Urothelium cell line (cell line): ENCODE measurements at regions not wholly inside any gene's neighbourhood (a gene's known extent, or its start where the extent isn't known, plus 50 kb on each side); places are given as distances from the start of the nearest gene placed in this dataset.
"Not testable (repeated sequence)": the region's sequence is repeated elsewhere in the genome, so short reads cannot be mapped to it uniquely, and the experiment has no call there.

Experiments
- DNase-seq: peaks from one replicate; pipeline ENCODE4 v3.0.0; 2011; ENCODE audit warnings: low spot score, mixed read lengths
- FAIRE-seq: peaks from 2 replicates; lab custom pipeline; 2011; peaks lifted over from hg19 to GRCh38; lab: Jason Lieb, UNC

- DNase-seq: no peak
- FAIRE-seq: no peak
Observed at GRCh38 chr2:212791569-212791968, 253.0 kb upstream of the ERBB4 start.

DNA sequence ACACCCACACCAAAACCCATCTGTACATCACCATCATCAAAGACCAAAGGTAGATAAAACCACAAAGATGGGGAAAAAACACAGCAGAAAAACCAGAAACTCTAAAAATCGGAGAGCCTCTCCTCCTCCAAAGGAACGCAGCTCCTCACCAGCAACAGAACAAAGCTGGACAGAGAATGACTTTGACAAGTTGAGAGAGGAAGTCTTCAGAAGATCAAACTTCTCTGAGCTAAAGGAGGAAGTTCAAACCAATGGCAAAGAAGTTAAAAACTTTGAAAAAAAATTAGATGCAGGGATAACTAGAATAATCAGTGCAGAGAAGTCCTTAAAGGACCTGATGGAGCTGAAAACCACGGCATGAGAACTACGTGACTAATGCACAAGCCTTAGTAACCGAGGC is 247.5 kb upstream of the ERBB4 start:
- not testable (repeated sequence) for FAIRE-seq

DNA sequence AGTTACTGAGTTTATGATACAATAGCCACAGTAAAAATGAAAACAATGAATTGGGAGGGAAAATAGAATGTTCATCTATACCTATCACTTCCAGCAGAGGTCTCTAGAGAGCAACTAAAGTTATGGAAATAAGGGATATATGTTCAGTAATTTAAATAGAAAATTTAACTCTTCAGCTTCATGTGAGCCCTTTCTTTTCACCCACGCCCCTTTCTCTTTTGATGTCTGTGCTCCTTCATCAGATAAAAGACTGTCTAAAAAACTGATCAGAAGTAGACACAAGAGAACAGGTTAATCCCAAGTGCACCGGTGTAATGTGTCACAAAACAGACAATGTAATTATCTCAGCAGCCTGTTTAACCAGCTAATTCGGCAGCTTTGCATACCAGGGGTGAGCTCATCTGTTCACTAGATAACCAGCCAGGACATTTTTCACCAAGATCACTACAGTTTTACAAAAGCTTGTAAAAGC is 238.5 kb upstream of the ERBB4 start:
- DNase-seq (peak; percentile 14), FAIRE-seq (no peak)

More for the DNA sequence above, 247.5 kb upstream of the ERBB4 start:
- DNase-seq: not testable (repeated sequence)

DNA sequence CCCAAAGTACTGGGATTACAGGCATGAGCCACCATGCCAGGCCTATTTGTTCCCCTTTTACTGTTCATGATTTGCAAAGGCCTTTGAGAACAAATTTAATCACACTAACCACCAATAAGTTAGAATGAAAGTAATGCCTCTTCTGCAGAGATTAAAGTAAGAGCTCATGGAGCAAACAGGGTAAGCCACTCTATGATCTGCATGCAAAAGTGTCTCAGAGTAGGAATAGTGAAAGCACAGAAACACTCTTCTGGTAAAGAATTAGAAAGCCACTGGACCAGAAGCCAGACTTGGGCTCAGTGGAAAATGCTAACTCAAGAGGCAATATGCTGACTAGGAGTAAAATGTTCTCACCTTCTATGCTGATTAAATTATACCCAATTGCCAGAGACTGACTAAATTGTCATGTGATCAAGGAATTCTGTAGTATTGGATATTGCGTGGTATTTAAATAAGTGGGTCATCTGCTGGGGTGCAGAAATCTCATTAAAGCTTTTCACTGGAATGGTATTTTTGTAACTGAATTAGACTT is 235.3 kb upstream of the ERBB4 start:
- DNase-seq (no peak), FAIRE-seq (no peak)

DNA sequence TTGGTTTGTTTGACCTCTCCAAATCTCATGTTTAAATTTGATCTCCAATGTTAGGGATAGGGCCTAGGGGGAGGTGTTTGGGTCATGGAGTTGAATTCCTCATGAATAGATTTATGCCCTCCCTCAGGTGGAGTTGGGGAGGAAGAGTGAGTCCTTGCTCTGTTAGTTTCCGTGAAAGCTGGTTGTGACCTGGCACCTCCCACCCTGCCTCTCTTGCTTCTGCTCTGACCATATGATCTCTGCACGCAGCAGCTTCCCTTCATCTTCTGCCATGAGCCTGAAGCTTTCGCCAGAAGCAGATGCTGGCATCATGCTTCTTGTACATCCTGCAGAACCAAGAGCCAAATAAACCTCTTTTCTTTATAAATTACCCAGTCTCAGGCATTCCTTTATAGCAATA is 231.6 kb upstream of the ERBB4 start:
- FAIRE-seq: no peak
- DNase-seq: no peak

- FAIRE-seq (no peak), DNase-seq (no peak)
Observed at GRCh38 chr2:212766921-212767320, 228.3 kb upstream of the ERBB4 start.

DNA sequence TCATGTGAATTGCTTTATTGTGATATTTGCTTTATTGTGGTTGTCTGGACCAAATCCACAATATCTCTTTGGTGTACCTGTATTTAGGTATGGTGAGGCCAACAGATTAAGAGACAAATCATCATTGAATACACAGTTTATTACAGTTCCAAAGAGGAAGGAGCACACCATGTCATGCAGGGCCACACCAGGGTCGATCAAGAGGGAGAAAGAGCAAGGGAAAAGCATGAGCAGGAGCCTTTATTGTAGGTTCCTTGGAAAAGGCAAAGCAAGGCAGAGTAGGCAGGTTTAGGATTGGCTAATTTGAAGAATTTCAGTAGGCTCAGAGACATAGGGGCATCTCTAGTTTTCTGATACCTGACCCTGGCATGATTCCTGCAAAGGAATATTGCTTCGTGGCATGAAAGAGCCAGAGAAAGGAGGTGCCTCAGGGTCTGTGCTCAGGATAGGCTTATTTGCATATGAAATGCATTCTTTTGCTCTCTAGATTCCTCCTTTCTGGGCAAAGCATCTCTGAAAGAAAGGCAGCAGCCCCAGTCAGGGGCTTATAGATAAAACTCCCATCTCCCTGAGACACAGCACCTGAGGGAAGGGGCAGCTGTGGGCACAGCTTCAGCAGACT is 214.2 kb upstream of the ERBB4 start:
- no peak for FAIRE-seq
- no peak for DNase-seq

- DNase-seq (no peak), FAIRE-seq (no peak)
Observed at GRCh38 chr2:212745359-212745758, 206.8 kb upstream of the ERBB4 start.

GRCh38 chr2:212737392-212738172 is 199.0 kb upstream of the ERBB4 start:
- no peak for FAIRE-seq

GRCh38 chr2:212736385-212736726 is 197.8 kb upstream of the ERBB4 start:
- DNase-seq (no peak), FAIRE-seq (no peak)

More at GRCh38 chr2:212737392-212738172, 199.0 kb upstream of the ERBB4 start:
- DNase-seq: no peak

DNA sequence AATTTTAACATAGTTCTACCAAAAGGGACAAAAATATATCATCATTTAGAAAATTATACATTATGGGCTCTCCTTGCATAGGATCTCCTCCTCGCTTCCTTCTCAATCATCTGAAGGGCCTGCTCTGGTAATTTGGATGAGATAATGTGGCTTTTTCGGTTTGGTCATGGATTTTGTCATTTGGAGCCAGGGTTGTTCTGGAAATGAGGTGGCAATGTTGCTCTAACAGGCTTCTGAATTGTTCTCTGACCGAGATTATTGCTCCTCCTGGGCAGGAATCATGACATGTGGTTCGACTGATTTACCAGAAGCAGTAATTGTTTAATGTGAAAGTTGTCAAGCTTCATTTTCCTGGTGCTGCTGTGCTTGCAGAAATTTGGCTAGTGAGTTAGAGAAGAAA is 194.7 kb upstream of the ERBB4 start:
- DNase-seq (no peak), FAIRE-seq (no peak)

DNA sequence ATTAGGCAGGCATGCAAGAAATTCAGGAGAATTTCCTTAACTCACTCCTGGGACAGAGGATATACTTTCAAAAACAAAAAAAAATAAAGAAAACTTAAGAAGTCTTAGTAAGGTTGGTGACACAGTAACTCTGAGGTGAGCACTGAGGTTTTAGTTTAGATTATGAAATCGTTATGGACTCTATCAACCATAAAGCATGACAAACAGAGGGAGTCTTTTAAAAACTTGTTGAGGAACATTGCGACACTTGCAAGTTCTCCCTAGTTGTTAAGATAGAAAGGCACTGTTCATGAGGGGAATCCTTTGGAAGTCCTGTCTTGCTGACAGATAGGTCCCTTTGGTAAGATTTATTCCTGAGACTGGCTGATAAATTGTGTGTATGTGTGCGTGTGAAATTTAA is 194.3 kb upstream of the ERBB4 start:
- no peak for FAIRE-seq
- no peak for DNase-seq

- DNase-seq (no peak), FAIRE-seq (no peak)
Observed at GRCh38 chr2:212730994-212731393, 192.4 kb upstream of the ERBB4 start.

- FAIRE-seq: no peak
- no peak for DNase-seq
Observed at GRCh38 chr2:212728717-212729116, 190.1 kb upstream of the ERBB4 start.

DNA sequence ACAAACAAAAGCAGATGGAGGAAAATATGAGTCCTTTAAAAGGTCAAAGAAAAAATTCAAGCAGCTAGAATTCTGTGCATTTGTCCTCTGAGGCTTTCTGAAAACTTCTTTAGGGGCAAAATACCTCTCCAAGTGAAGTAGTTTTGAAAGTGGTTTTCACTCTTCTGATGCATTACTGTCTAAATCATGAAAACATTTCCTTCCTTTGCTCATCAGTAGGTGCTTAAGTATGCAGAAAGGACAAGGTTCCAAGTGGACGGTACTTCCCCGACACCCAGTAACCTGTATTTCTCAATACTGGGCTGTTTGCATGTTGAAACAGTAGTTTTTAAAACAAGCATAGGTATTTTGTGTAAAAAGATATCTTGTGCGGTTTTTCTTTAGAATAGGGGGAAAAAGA is 189.1 kb upstream of the ERBB4 start:
- no peak for FAIRE-seq

DNA sequence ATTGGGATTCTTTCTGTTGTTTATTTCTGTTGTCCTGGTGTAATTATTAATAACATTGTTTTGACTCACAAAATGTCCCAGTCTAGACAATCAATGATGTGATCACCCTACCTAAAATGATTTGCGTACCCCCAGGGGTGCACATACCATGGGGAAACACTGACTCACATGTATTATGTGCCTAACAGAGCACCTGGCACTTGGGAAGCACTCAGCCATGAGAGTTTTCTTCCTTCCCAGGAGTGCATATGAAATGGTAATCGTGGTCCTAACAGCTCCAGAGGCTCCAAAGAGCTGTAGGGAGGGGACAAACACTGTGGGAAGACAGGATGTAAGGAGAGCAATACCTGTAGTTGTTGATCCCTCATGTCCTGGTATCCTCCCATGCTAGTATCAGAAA is 187.8 kb upstream of the ERBB4 start:
- no peak for FAIRE-seq
- no peak for DNase-seq

More for the DNA sequence above, 189.1 kb upstream of the ERBB4 start:
- no peak for DNase-seq

- no peak for DNase-seq
- FAIRE-seq: no peak
Observed at GRCh38 chr2:212725180-212725579, 186.6 kb upstream of the ERBB4 start.

- FAIRE-seq (no peak), DNase-seq (peak; percentile 32)
Observed at GRCh38 chr2:212723226-212723625, 184.6 kb upstream of the ERBB4 start.

DNA sequence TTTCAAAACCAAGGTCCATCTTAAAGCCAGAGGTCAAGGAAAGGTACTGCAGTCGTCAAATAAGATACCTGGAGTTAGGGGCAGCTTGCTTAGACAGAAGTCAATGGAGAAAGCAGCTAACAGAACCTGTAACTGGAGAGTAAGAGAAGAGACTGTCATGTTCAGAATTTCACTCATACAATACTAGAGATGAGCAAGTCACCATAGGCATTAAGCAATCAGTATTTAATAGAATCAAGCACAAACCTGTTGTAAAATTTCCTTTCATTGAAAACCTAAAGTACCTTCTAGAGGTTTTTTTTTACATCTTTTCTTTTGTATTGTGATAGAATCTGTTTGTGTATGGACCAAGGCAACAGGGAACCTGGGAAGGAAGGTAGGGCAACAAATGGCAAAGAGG is 183.4 kb upstream of the ERBB4 start:
- FAIRE-seq: no peak
- no peak for DNase-seq

- no peak for FAIRE-seq
Observed at GRCh38 chr2:212721026-212721451, 182.4 kb upstream of the ERBB4 start.

GRCh38 chr2:212715411-212715810 is 176.8 kb upstream of the ERBB4 start:
- not testable (repeated sequence) for FAIRE-seq

More at GRCh38 chr2:212721026-212721451, 182.4 kb upstream of the ERBB4 start:
- DNase-seq: no peak

GRCh38 chr2:212713681-212714080 is 175.1 kb upstream of the ERBB4 start:
- no peak for FAIRE-seq
- DNase-seq: no peak

More at GRCh38 chr2:212715411-212715810, 176.8 kb upstream of the ERBB4 start:
- not testable (repeated sequence) for DNase-seq
